ENCODE measurements at regions not wholly inside any gene's neighbourhood (a gene's known extent, or its start where the extent isn't known, plus 50 kb on each side); places are given as distances from the start of the nearest gene placed in this dataset.
"Not testable (repeated sequence)": the region's sequence is repeated elsewhere in the genome, so short reads cannot be mapped to it uniquely, and the experiment has no call there.

DNA sequence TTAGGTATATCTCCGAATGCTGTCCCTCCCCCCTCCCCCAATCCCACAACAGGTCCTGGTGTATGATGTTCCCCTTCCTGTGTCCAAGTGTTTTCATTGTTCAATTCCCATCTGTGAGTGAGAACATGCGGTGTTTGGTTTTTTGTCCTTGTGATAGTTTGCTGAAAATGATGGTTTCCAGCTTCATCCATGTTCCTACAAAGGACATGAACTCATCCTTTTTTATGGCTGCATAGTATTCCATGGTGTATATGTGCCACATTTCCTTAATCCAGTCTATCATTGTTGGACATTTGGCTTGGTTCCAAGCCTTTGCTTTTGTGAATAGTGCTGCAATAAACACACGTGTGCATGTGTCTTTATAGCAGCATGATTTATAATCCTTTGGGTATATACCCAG, 199.1 kb downstream of the CTH start:
- TF ChIP-seq GATAD2B (IDR thresholded peaks at IDR 0.05; ENCODE audit: borderline replicate concordance); HNRNPLL (IDR thresholded peaks at IDR 0.05; ENCODE audit: low read depth, low read length, poor library complexity, severe bottlenecking); KLF13 (tag; IDR thresholded peaks at IDR 0.05; ENCODE audit: borderline replicate concordance, low read depth); SAFB2 (IDR thresholded peaks at IDR 0.05; ENCODE audit: borderline replicate concordance, low read depth, low read length, severe bottlenecking); SREBF1 (IDR thresholded peaks at IDR 0.05; ENCODE audit: borderline replicate concordance, low read depth, low read length): not testable (repeated sequence)

Data from K562 (cell line).